Activated naive CD4-positive, alpha-beta T cell (primary cell): ENCODE measurements at regions not wholly inside any gene's neighbourhood (a gene's known extent, or its start where the extent isn't known, plus 50 kb on each side); places are given as distances from the start of the nearest gene placed in this dataset.
"Not testable (repeated sequence)": the region's sequence is repeated elsewhere in the genome, so short reads cannot be mapped to it uniquely, and the experiment has no call there.

Source experiments
- DNase-seq, 4 experiments: peaks; one replicate each; lab custom pipeline; 2025; lab: John Stamatoyannopoulos, UW

GRCh38 chr4:115454228-115454627, 340.8 kb upstream of the NDST4 start:
- no peak for DNase-seq

- DNase-seq, result no peak
Measured at GRCh38 chr4:115453416-115453815, 340.0 kb upstream of the NDST4 start.

DNA sequence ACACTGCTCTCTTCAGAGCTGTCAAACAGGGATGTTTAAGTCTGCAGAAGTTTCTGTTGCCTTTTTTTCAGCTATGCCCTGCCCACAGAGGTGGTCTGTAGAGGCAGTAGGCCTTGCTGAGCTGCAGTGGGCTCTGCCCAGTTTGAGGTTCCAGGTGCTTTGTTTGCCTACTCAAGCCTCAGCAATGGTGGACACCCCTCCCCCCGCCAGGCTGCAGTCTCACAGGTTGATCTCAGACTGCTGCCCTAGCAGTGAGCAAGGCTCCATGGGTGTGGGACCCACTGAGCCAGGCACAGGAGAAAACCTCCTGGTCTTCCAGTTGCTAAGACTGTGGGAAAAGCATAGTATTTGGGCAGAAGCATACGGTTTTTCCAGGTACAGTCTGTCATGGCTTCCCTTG, 338.8 kb upstream of the NDST4 start:
- not testable (repeated sequence) for DNase-seq

DNA sequence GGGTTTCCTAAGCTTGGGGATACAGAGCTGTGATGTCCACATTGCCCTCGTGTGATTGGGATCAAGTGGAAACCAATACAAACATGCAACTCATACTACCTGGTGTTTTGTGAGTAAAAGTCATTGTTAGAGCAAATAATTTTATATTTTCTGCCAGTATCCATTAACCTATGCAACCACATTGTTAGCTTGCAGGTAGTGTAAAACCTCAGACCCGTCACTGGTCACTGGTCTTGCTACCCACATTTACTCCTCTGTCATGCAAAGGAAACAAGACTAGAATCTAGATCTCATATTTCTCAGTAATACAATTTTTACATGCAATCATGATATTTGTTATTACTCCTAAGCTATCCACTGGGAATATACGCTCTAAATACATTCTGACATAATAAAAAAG, 324.3 kb upstream of the NDST4 start:
- no peak for DNase-seq

DNA sequence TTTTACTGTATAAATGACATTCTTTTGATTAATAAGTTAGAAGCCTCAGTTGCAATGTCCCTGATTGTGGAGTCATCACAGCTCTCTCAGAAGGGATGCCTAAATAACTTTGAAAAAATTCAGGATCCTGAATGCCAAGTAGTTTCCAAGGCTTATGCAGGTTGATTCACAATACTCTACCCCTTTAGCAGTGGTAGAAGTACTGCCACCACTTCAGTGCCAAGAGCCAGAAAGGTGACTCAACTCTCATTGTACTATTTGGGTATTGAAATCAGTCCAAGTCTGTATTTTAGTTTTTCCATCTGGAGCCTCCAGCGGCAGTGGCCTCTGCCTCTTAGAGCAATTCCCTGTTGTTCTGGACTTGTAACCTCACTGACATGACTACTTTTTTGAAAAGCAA, 320.1 kb upstream of the NDST4 start:
- no peak for DNase-seq

DNA sequence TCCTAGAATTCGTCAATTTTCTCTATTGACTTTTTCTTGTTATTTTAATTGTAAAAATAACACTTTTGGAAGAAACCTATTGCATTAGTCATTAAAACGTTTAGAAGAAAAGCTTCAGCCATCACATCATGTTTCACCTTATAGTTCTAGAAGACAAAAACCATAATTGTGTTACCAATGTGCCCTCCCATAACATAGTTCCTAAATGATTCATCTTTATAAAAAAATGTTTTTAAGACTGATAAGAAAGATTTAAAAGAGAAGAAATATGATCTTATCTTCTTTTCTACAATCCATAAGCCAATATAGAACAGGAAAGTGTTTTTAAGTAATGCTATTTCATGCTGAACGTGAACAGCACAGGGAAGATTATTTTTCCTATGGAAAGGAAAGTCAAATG, 316.6 kb upstream of the NDST4 start:
- no peak for DNase-seq

- no peak for DNase-seq
Measured at GRCh38 chr4:115428455-115428854, 315.0 kb upstream of the NDST4 start.

GRCh38 chr4:115424852-115425251, 311.4 kb upstream of the NDST4 start:
- no peak for DNase-seq

DNA sequence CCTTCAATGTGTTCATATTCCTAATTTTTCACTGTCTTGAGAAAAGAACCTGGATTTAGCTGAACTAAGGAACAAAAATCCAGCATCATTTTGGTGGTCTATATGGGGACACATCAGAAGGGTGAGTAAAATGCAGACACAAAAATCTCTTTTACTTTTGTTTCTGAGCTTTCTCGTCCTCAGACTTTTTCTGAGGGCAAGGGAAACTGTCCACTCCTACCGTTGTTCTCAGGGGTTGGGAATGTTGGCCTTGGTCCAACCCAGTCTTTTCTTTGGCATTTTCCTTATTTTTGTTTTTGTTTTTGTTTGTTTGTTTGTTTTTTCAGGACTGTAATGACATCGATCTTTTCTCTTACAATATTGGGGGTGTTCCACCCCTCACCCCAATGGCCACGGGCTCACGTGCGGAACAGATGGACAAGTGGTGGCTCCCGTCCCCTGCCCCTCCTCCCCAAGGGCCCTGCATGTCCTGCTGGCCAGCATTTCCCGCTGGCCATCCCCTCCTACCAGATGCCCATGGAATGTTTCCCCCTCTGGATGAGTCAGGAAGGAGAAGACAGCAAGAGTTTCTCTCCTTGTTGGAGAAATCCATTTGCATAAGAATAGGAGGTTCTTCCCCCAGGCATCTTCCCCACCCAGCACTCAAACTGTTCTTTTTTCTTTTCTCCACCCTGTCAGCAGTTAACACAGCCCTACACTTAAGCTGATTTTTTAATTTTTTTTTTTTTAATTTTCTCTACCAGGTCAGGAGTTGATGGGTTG, 305.4 kb upstream of the NDST4 start:
- DNase-seq, result no peak

GRCh38 chr4:115396034-115396433, 282.6 kb upstream of the NDST4 start:
- DNase-seq, result no peak

GRCh38 chr4:115376866-115377265, 263.4 kb upstream of the NDST4 start:
- DNase-seq, result no peak

GRCh38 chr4:115374621-115375020, 261.2 kb upstream of the NDST4 start:
- DNase-seq, result no peak

- DNase-seq, result no peak
Measured at GRCh38 chr4:115370490-115370889, 257.1 kb upstream of the NDST4 start.

DNA sequence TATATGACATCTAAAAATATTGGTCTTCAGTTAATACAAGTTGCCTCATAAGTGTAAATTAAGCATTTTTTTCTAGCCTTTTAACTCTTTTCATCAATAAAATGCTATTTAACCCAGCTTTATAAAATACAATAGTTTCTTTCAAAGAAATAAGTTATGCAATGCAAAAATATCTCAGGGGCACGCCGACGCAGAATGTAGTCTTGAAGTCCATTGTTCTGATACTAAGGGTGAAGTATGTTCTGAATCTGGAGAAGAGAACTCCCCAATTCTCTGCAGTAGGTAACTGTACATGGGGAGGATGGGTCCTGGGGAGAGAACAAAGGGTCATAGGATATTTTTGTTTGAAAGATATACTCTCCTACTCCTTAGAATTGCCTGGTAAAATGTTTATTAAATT, 256.6 kb upstream of the NDST4 start:
- DNase-seq, result no peak

GRCh38 chr4:115366390-115366789, 253.0 kb upstream of the NDST4 start:
- no peak for DNase-seq

DNA sequence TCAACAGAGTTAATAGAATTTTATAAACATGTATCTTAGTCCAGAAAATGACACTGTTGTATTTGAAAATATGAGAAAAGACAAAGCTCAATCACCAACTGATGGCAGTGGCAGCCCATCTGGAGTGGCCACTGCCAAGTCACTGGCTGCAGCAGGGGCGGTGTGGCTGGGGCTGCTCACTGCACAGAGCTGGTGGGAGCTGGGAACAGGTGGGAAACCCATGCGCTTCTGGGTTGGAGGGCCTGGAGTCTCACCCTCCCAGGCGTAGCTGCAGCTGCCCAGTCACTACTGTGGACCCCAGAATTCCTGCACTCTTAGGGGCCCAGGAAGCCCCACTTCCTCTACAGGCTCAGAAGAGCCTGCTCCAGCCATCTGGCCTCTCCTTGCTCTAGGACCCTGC, 251.8 kb upstream of the NDST4 start:
- DNase-seq, result no peak

DNA sequence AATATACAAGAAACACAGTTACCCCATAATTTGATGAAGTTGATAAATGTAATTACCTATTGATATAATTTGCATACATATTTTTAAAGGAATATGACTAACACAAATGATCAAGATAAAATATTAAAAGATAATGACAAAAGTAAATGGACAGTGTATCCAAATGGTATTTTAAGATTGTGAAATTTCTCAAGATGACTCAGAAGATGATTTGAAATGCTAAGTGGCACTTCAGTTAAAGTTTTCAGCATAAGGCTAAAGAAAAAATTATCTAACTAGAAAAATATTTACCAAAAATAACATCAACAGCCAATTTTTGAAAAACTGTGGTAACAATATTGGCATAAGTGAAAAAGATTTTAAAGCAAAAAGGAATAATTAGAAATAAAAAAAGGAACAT, 248.4 kb upstream of the NDST4 start:
- DNase-seq, result no peak

DNA sequence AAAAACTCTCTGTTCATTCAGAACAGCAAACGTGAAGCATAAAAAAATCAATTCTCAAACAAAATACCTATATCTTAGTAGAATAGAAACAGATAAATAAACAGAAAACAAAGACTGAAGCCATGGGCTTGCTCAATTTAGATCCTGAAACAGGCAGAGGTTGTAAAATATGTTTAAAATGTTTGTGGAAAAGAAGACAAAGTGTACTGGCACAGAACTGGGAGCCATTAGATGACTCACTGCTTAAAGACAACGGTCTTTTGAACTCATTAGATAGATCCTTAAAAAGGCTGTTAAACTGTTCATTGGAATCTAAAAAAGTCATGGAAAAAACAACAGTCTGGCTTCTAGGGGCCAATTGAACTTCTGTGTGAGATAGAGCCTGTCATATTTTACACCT, 247.0 kb upstream of the NDST4 start:
- DNase-seq, result no peak

DNA sequence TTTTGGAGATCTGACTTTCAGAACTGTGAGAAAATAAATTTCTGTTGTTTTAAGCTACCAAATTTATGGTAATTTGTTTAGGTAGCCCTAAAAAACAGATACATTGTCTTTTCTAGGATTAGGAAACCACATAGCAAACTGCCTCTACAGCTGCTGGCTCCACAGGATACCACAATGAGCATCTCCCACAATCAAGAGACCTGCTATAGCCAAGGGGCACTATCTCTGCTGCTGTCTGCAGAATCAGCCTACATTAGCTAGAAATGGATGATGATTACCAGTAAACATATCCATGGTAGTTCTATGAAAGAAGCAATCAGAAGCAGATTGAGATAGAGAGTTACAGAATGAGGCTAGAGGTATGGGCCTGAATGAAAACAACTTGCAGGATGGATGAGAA, 244.4 kb upstream of the NDST4 start:
- no peak for DNase-seq

DNA sequence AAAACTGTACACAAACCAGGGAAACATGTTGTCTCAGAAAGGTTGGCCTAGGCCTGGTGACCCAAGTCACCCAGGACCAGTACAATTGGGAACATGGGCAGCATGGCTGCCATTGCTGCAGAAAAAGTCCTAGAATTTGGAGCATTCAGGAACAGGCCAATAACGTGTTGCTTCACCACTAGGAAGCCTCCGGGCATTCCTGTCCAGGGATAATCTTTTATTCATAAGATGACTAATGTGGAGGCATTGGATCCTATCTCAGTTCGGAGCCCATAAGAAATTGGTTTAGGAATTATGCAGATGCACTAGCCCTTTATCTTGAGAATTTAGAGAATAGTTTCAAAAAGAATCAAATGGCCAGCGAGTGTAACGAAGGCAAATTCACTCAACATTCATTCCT, 242.8 kb upstream of the NDST4 start:
- no peak for DNase-seq

GRCh38 chr4:115355329-115355728, 241.9 kb upstream of the NDST4 start:
- DNase-seq, result no peak

- no peak for DNase-seq
Measured at GRCh38 chr4:115353370-115353769, 239.9 kb upstream of the NDST4 start.

GRCh38 chr4:115343171-115343570, 229.8 kb upstream of the NDST4 start:
- DNase-seq, result no peak

- DNase-seq, result no peak
Measured at GRCh38 chr4:115334736-115335411, 221.5 kb upstream of the NDST4 start.
